HUES64 (cell line): ENCODE measurements at regions not wholly inside any gene's neighbourhood (a gene's known extent, or its start where the extent isn't known, plus 50 kb on each side); places are given as distances from the start of the nearest gene placed in this dataset.
A peak's percentile ranks its signal among the peaks of the same experiment; 100 is the strongest.

Source experiments
- H3K27ac ChIP-seq: 2 replicates; pipeline ENCODE4 v1.7.0; 2013; ENCODE audit warnings: low read depth, low read length, inconsistent platforms
- H3K27me3 ChIP-seq: 2 replicates; pipeline ENCODE4 v1.6.1; 2013; ENCODE audit warnings: mild to moderate bottlenecking, low read length; ENCODE audit not compliant: insufficient read depth
- H3K36me3 ChIP-seq: 2 replicates; pipeline ENCODE4 v1.6.1; 2013; ENCODE audit warnings: mild to moderate bottlenecking, low read length; ENCODE audit not compliant: insufficient read depth
- H3K4me1 ChIP-seq: 2 replicates; pipeline ENCODE4 v1.6.1; 2013; ENCODE audit warnings: mild to moderate bottlenecking, low read length, moderate library complexity; ENCODE audit not compliant: insufficient read depth
- H3K4me3 ChIP-seq: 2 replicates; pipeline ENCODE4 v1.5.1; 2013; ENCODE audit warnings: mild to moderate bottlenecking, low read length, moderate library complexity
- H3K9ac ChIP-seq: 2 replicates; pipeline ENCODE4 v1.6.1; 2013; ENCODE audit warnings: mild to moderate bottlenecking, low read depth, low read length
- H3K9me3 ChIP-seq: 2 replicates; pipeline ENCODE4 v1.6.1; 2013; ENCODE audit warnings: low read depth, low read length; ENCODE audit not compliant: insufficient read depth
- whole genome bisulfite sequencing: fragments of 150-250, 120-280 bp; methylation state at CpG from one replicate; pipeline ENCODE4 v1.1.7; 2013; ENCODE audit warnings: missing lambda C conversion rate; 5-methylcytosine and 5-hydroxymethylcytosine counted together

GRCh38 chr6:2462831-2463230, 217.4 kb upstream of the GMDS start:
- Histone ChIP-seq H3K4me1 (no peaks in the 10 kb centered on the region), H3K4me3 (no peak overlapping the region), H3K36me3 (no peaks in the 10 kb centered on the region), H3K9ac (no peak overlapping the region), H3K27me3 (no peaks in the 10 kb centered on the region), H3K9me3 (no peaks in the 10 kb centered on the region), H3K27ac (no peak overlapping the region)
- 91% methylated on average over 10 of the region's 10 CpGs for WGBS

GRCh38 chr6:2460216-2460745, 214.9 kb upstream of the GMDS start:
- no peaks in the 10 kb centered on the region for H3K4me1 ChIP-seq
- no peak overlapping the region for H3K27ac ChIP-seq
- H3K27me3 ChIP-seq = no peaks in the 10 kb centered on the region
- H3K36me3 ChIP-seq = no peaks in the 10 kb centered on the region
- H3K9me3 ChIP-seq = no peaks in the 10 kb centered on the region
- no peak overlapping the region for H3K4me3 ChIP-seq
- 91% methylated on average over 9 of the region's 9 CpGs for WGBS
- H3K9ac ChIP-seq = no peak overlapping the region

GRCh38 chr6:2454180-2454579, 208.8 kb upstream of the GMDS start:
- Histone ChIP-seq H3K4me3 (no peak overlapping the region), H3K9me3 (no peaks in the 10 kb centered on the region), H3K36me3 (no peaks in the 10 kb centered on the region), H3K27me3 (peaks cover 7% of the 10 kb centered on the region), H3K4me1 (no peaks in the 10 kb centered on the region), H3K9ac (no peak overlapping the region), H3K27ac (no peak overlapping the region)
- WGBS = 94% methylated on average over 7 of the region's 7 CpGs

GRCh38 chr6:2450546-2450945, 205.1 kb upstream of the GMDS start:
- H3K9ac ChIP-seq = no peak overlapping the region
- no peaks in the 10 kb centered on the region for H3K36me3 ChIP-seq
- no peak overlapping the region for H3K27ac ChIP-seq
- WGBS = 93% methylated on average over 12 of the region's 12 CpGs
- H3K4me1 ChIP-seq = no peaks in the 10 kb centered on the region
- H3K9me3 ChIP-seq = no peaks in the 10 kb centered on the region
- no peak overlapping the region for H3K4me3 ChIP-seq
- peaks cover 10% of the 10 kb centered on the region for H3K27me3 ChIP-seq

GRCh38 chr6:2449572-2449940, 204.2 kb upstream of the GMDS start:
- Histone ChIP-seq H3K27ac (no peak overlapping the region), H3K9me3 (no peaks in the 10 kb centered on the region), H3K4me3 (no peak overlapping the region), H3K9ac (no peak overlapping the region), H3K27me3 (peaks cover 10% of the 10 kb centered on the region), H3K4me1 (no peaks in the 10 kb centered on the region), H3K36me3 (no peaks in the 10 kb centered on the region)
- 98% methylated on average over 2 of the region's 2 CpGs for WGBS

- Histone ChIP-seq H3K4me3 (peak overlapping the region; percentile 50), H3K27me3 (peaks cover 10% of the 10 kb centered on the region), H3K9ac (no peak overlapping the region), H3K36me3 (no peaks in the 10 kb centered on the region), H3K9me3 (no peaks in the 10 kb centered on the region), H3K4me1 (no peaks in the 10 kb centered on the region), H3K27ac (no peak overlapping the region)
- WGBS = 42% methylated on average over 22 of the region's 22 CpGs
Observed at GRCh38 chr6:2448826-2449571, 203.6 kb upstream of the GMDS start.

GRCh38 chr6:2447931-2448330, 202.5 kb upstream of the GMDS start:
- 88% methylated on average over 3 of the region's 3 CpGs for WGBS
- H3K27ac ChIP-seq = no peak overlapping the region
- H3K9ac ChIP-seq = no peak overlapping the region

GRCh38 chr6:2447318-2447920, 202.0 kb upstream of the GMDS start:
- peaks cover 10% of the 10 kb centered on the region for H3K27me3 ChIP-seq
- no peaks in the 10 kb centered on the region for H3K36me3 ChIP-seq
- WGBS = 91% methylated on average over 4 of the region's 4 CpGs
- H3K4me3 ChIP-seq = no peak overlapping the region
- no peak overlapping the region for H3K27ac ChIP-seq
- H3K9me3 ChIP-seq = no peaks in the 10 kb centered on the region
- no peaks in the 10 kb centered on the region for H3K4me1 ChIP-seq
- H3K9ac ChIP-seq = no peak overlapping the region

More at GRCh38 chr6:2447931-2448330, 202.5 kb upstream of the GMDS start:
- H3K27me3 ChIP-seq = peaks cover 10% of the 10 kb centered on the region
- no peak overlapping the region for H3K4me3 ChIP-seq
- H3K9me3 ChIP-seq = no peaks in the 10 kb centered on the region
- H3K36me3 ChIP-seq = no peaks in the 10 kb centered on the region
- H3K4me1 ChIP-seq = no peaks in the 10 kb centered on the region

- WGBS = 91% methylated on average over 5 of the region's 5 CpGs
- no peaks in the 10 kb centered on the region for H3K27me3 ChIP-seq
- H3K4me3 ChIP-seq = no peak overlapping the region
- no peaks in the 10 kb centered on the region for H3K9me3 ChIP-seq
- H3K4me1 ChIP-seq = no peaks in the 10 kb centered on the region
- no peak overlapping the region for H3K27ac ChIP-seq
- no peaks in the 10 kb centered on the region for H3K36me3 ChIP-seq
- H3K9ac ChIP-seq = no peak overlapping the region
Observed at GRCh38 chr6:2441601-2442475, 196.4 kb upstream of the GMDS start.

- H3K9me3 ChIP-seq = no peaks in the 10 kb centered on the region
- no peaks in the 10 kb centered on the region for H3K4me1 ChIP-seq
- H3K27ac ChIP-seq = no peak overlapping the region
- no peaks in the 10 kb centered on the region for H3K27me3 ChIP-seq
- no peak overlapping the region for H3K4me3 ChIP-seq
- no peaks in the 10 kb centered on the region for H3K36me3 ChIP-seq
- no peak overlapping the region for H3K9ac ChIP-seq
Observed at GRCh38 chr6:2440516-2440915, 195.1 kb upstream of the GMDS start.

- no peaks in the 10 kb centered on the region for H3K4me1 ChIP-seq
- H3K9ac ChIP-seq = no peak overlapping the region
- no peaks in the 10 kb centered on the region for H3K9me3 ChIP-seq
- WGBS = 94% methylated on average over 6 of the region's 6 CpGs
- H3K4me3 ChIP-seq = no peak overlapping the region
- H3K27ac ChIP-seq = no peak overlapping the region
- H3K27me3 ChIP-seq = no peaks in the 10 kb centered on the region
- no peaks in the 10 kb centered on the region for H3K36me3 ChIP-seq
Observed at GRCh38 chr6:2439632-2440031, 194.2 kb upstream of the GMDS start.
